PFSK-1 (cell line): ENCODE measurements at regions not wholly inside any gene's neighbourhood (a gene's known extent, or its start where the extent isn't known, plus 50 kb on each side); places are given as distances from the start of the nearest gene placed in this dataset.

Experiments used
- FOXP2 ChIP-seq: optimal IDR thresholded peaks from 2 replicates; pipeline ENCODE3; 2011; ENCODE audit warnings: borderline replicate concordance, control low read depth, inconsistent platforms; ENCODE audit not compliant: insufficient read depth; ENCODE audit errors: extremely low read length, extremely low read depth
- POLR2AphosphoS5 ChIP-seq: IDR thresholded peaks from 2 replicates; pipeline ENCODE4 v1.6.1; 2012; ENCODE audit warnings: low read depth, mild to moderate bottlenecking, control low read depth, low read length, moderate library complexity
- SIN3A ChIP-seq: IDR thresholded peaks from 2 replicates; pipeline ENCODE4 v1.6.1; 2012; ENCODE audit warnings: mild to moderate bottlenecking, low read length, moderate library complexity, borderline replicate concordance; ENCODE audit not compliant: insufficient read depth
- TAF1 ChIP-seq: IDR thresholded peaks from 2 replicates; pipeline ENCODE4 v1.6.1; 2012; ENCODE audit warnings: low read length, control low read depth, borderline replicate concordance; ENCODE audit not compliant: insufficient read depth
- TF ChIP-seq, protein P1 (sequence below), 2 experiments: IDR thresholded peaks; 2 replicates each; pipeline versions ENCODE4 v1.6.1 to v1.8.0; 2011 to 2012; ENCODE audit warnings: low read depth in 2 of 2, low read length in 2 of 2, control low read depth in 1 of 2, inconsistent platforms in 1 of 2, mild to moderate bottlenecking in 1 of 2, moderate library complexity in 1 of 2; ENCODE audit not compliant: insufficient read depth in 1 of 2

DNA sequence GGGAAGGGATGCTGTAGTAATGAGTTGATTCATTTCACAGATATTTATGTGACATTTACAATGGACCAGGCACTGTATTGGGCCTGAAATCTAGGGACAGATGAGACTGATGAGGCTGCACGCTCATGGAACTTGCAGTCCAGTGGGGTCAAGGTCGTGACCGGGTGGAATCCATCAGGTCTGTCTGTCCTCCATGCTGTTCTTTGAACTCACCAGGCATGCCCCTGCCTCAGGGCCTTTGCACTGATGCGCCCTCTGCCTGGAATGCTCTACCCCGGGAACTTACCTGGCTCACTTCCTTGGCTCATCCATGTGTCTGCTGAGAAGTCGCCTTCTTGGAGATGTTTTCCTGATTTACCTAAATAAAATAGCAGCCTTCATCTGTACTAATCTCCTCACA lies 200.1 kb downstream of the VRK1 start:
- TF ChIP-seq FOXP2 = no peak
- no peak for TF ChIP-seq POLR2AphosphoS5
- TF ChIP-seq, protein P1, sequence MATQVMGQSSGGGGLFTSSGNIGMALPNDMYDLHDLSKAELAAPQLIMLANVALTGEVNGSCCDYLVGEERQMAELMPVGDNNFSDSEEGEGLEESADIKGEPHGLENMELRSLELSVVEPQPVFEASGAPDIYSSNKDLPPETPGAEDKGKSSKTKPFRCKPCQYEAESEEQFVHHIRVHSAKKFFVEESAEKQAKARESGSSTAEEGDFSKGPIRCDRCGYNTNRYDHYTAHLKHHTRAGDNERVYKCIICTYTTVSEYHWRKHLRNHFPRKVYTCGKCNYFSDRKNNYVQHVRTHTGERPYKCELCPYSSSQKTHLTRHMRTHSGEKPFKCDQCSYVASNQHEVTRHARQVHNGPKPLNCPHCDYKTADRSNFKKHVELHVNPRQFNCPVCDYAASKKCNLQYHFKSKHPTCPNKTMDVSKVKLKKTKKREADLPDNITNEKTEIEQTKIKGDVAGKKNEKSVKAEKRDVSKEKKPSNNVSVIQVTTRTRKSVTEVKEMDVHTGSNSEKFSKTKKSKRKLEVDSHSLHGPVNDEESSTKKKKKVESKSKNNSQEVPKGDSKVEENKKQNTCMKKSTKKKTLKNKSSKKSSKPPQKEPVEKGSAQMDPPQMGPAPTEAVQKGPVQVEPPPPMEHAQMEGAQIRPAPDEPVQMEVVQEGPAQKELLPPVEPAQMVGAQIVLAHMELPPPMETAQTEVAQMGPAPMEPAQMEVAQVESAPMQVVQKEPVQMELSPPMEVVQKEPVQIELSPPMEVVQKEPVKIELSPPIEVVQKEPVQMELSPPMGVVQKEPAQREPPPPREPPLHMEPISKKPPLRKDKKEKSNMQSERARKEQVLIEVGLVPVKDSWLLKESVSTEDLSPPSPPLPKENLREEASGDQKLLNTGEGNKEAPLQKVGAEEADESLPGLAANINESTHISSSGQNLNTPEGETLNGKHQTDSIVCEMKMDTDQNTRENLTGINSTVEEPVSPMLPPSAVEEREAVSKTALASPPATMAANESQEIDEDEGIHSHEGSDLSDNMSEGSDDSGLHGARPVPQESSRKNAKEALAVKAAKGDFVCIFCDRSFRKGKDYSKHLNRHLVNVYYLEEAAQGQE (IDR thresholded peaks at IDR 0.05; ENCODE audit: insufficient read depth in 1 of 2, low read depth in 2 of 2, low read length in 2 of 2) = no peak
- TF ChIP-seq SIN3A = no peak
- TF ChIP-seq TAF1 = no peak
